Activated gamma-delta T cell treated with anti-CD3 and anti-CD28 coated beads, Interleukin-2, amount 50 U/mL, for 16 hours (primary cell): ENCODE measurements at regions not wholly inside any gene's neighbourhood (a gene's known extent, or its start where the extent isn't known, plus 50 kb on each side); places are given as distances from the start of the nearest gene placed in this dataset.
"Not testable (repeated sequence)": the region's sequence is repeated elsewhere in the genome, so short reads cannot be mapped to it uniquely, and the experiment has no call there.

Source experiments
- DNase-seq: peaks from one replicate; pipeline ENCODE4 v3.0.0-alpha.2; 2020; ENCODE audit warnings: low read depth

GRCh38 chr17:30731210-30732132, 93.0 kb downstream of the CRLF3 start:
- DNase-seq, result peak; percentile 70

DNA sequence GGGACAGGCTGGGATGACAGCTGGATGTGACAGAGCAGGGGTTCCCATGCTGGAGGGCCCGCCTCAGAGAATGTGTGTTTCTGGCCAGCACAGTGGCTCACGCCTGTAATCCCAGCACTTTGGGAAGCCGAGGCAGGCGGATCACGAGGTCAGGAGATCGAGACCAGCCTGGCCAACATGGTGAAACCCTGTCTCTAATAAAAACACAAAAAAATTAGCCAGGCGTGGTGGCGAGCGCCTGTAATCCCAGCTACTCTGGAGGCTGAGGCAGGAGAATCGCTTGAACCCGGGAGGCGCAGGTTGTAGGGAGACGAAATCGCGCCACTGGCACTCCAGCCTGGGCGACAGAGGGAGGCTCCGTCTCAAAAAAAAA, 93.7 kb downstream of the CRLF3 start:
- not testable (repeated sequence) for DNase-seq

DNA sequence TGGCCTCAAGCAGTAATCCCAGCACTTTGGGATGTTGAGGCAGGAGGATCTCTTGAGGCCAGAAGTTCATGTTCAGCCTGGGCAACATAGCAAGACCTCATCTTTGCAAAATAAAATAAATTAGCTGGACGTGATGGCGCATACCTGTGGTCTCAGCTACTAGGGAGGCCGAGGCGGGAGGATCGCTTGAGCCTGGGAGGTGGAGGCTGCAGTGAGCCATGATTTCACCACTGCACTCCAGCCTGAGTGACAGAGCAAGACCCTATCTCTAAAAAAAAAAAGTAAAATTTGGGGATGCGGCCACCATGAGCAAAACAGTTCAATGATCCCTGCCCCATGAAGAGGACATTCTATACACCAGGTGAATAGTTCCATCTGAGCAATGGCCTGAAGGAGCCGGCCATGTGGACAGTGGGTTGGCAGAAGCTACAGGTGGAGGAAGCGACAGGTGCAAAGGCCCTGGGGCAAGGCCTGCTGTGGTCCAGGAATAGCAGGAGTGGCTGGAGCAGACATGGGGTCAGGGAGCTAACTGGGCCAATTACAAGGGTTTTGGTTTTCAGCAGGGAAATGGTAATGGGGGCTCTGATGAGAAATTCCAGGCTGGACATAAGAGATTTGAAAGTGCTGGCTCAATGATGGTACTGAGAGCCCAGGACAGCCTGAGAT, 94.2 kb downstream of the CRLF3 start:
- not testable (repeated sequence) for DNase-seq

- not testable (repeated sequence) for DNase-seq
Measured at GRCh38 chr17:30729471-30730170, 94.9 kb downstream of the CRLF3 start.

GRCh38 chr17:30727517-30727916, 97.0 kb downstream of the CRLF3 start:
- not testable (repeated sequence) for DNase-seq

DNA sequence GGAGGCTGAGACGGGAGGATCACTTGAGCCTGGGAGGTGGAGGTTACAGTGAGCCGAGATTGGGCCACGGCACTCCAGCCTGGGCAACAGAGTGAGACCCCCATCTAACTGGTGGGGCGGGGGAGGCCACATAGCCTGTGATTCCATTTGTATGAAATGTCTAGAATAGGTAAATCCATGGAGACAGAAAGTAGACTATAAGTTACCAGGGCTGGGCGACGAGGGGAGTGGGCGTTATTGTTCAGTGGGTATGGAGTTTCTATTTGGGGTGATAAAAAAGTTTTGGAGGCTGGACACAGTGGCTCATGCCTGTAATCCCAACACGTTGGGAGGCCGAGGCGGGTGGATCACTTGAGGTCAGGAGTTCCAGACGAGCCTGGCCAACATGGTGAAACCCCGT, 97.8 kb downstream of the CRLF3 start:
- not testable (repeated sequence) for DNase-seq

GRCh38 chr17:30726310-30726709, 98.2 kb downstream of the CRLF3 start:
- DNase-seq, result not testable (repeated sequence)

- not testable (repeated sequence) for DNase-seq
Measured at GRCh38 chr17:30724034-30724650, 100.3 kb downstream of the CRLF3 start.

DNA sequence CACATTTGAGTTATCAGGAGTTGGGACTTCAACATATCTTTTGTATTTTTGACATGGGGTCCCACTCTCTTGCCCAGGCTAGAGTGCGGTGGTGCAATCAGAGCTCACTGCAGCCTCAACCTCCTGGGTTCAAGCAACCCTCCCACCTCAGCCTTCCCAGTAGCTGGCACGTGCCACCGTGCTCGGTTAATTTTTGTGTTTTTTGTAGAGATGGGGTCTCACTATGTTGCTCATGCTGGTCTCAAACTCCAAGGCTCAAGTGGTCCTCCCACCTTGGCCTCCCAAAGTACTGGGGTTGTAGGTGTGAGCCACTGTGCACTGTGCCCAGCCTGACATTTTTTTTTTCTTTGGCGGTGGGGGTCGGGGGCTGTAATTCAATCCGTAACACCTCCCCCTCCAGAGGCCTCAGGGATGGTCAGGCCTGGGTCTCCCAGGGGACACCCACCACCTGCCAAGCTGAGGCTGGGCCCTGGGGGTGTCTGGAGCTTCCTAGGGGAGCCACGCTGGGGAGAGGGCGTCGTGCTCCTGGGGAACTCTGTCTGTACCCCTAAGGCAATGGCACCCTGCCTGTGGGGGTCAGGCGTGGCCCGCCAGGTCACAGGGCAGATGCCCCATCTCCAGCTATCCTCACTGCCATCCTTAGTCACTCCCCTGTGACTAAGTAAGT, 102.2 kb downstream of the CRLF3 start:
- not testable (repeated sequence) for DNase-seq

DNA sequence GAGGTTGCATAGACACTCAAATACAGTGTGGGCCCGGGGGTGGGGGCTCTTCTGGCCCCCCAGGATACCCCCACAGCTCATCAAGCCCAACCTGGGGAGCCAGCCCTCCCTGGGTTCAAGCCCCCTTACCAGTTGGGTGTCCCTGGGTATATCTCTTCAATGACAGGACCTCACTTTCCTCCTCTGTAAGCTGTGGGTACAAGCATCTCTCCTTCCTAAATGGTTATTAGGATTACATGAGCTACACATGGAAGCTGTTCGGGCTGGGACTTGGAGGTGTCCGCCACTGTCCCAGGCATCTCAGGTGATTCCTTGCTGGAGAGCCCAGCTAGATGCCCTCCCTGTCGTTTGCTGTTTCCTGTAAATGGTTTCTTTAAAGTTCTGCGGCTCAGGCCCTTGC, 103.5 kb downstream of the CRLF3 start:
- DNase-seq, result not testable (repeated sequence)

DNA sequence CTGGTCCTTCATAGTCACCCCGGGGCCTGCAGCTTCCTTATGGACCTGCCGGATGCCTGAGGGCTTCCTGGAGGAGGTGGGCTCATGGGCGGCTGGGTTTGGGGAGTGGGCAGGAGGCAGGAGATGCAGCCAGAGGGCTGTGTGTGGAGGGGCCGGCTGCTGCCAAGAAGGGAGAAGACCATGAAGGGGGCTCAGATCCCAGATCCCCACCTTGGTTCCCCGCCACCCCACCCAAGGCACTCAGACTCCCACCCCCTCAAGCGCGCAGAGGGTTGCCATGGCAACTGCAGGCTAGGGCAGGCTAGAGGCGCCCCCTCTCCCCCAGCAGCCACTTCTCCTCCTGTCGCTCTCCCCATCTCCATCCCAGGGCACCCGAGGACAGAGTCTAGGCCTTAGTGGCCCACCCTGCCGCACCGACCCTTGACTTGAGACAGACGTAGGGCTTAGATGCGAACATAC, 104.5 kb downstream of the CRLF3 start:
- no peak for DNase-seq

DNA sequence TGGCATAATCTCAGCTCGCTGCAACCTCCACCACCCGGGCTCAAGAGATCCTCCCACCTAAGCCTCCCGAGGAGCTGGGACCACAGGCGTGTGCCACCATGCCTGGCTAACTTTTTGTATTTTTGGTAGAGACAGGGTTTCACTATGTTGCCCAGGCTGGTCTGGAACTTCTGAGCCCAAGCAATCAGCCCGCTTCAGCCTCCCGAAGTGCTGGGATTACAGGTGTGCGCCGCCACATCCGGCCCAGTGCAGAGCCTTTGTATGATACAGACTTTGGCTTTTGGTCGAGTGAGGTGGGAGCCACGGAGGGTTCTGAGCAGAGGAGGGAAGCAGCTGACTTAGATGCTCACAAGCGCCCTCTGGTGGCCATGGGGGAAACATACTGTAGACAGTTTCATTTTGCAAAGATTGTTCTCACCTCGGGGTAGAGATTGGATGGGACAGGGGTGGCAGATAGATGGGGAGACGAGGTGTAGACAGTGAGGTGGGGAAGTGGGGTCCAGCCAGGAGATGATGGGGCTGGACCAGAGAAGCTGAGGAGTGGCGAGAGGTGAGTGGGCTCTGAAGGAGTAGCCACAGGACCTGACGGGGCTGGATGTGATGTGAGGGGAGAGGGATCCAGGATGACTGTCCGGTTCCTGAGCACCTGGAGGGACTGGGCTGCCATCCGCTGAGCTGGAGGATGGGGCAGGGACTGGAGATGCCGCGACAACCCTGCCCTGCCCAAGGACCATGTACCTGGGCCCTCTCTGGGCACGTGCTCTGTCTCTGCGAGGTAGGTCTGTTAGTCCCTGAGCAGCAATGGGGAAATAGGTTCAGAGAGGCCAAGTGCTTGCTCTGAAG, 105.1 kb downstream of the CRLF3 start:
- DNase-seq, result peak; percentile 72

- not testable (repeated sequence) for DNase-seq
Measured at GRCh38 chr17:30718691-30719090, 105.8 kb downstream of the CRLF3 start.

- not testable (repeated sequence) for DNase-seq
Measured at GRCh38 chr17:30718099-30718447, 106.4 kb downstream of the CRLF3 start.

DNA sequence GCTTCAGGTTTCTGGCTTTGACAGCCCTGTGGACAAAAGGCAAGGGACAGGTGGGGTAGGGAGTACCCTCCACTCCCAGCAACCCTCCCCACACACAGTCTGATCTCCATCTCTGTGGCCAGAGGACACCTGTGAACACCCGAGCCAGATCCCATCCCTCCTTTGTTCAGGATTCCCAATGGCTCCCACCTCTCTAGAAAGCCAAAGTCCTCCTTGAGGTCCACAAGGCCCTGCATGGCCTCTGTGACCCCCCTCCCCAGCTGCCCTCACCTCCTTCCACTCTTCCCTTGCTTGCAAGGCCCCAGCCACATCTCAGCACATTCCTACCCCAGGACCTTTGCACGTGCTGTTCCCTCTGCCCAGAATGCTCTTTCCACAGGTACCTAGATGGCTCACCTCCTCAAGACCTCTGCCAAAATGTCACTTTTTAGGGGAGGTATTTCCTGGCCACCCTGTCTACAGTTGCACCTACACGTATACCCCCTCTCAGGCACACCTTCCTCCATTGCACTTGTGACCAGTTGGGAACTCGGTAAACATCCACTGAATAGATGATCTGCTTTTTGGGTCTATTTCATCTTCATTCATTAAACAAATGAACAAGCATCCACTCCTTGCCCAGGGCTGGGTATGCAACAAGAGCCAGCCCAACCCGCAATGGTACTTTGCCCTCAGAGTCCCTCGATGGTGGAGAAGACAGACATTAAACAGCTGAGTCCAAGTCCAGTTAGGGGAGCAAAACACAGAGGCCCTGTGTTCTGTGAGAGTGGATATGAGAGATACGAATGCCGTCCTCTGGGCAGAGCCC, 107.0 kb downstream of the CRLF3 start:
- DNase-seq, result no peak

GRCh38 chr17:30716461-30717290, 107.8 kb downstream of the CRLF3 start:
- DNase-seq, result no peak

DNA sequence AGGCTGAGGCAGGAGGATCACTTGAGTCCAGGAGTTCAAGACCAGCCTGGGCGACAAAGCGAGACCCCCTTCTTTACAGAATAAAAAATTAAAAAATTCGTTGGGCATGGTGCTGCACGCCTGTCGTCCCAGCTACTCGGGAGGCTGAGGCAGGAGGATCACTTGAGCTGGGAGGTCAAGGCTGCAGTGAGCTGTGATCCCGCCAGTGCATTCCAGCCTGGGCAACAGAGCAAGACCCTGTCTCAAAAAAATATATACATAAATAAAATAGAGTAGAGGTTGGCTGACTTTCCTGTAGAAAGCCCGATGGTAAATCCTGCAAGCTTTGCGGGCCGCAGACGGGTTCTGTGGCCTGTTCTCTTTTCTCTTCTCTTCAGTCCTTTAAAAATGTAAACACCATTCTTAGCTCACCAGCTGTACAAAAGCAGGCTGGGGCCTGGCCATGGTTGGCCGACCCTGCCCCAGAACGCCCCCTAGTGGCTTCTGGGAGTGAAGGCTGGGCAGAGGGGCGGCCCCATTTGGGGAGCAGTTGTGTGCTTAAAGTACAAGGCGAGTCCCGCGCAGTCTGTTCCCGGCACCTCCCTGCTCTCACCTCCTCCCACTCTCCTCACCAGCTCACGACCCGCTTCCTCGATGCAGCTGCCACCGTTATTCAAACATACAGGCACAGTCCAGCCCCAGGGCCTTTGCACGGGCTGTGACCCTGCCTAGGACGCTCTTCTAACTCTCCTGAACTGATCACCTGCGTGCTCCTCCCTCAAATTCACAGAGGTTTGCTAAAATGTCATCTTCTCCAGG, 109.5 kb downstream of the CRLF3 start:
- DNase-seq, result peak; percentile 18

GRCh38 chr17:30713805-30714204, 110.7 kb downstream of the CRLF3 start:
- DNase-seq, result not testable (repeated sequence)
